Activated CD8-positive, alpha-beta memory T cell treated with anti-CD3 and anti-CD28 coated beads, Interleukin-2, amount 50 U/mL, for 1 hour (primary cell): ENCODE measurements at regions not wholly inside any gene's neighbourhood (a gene's known extent, or its start where the extent isn't known, plus 50 kb on each side); places are given as distances from the start of the nearest gene placed in this dataset.

Experiments used
- DNase-seq: peaks from one replicate; pipeline ENCODE4 v3.0.0-alpha.2; 2020; ENCODE audit errors: extremely low read depth

DNA sequence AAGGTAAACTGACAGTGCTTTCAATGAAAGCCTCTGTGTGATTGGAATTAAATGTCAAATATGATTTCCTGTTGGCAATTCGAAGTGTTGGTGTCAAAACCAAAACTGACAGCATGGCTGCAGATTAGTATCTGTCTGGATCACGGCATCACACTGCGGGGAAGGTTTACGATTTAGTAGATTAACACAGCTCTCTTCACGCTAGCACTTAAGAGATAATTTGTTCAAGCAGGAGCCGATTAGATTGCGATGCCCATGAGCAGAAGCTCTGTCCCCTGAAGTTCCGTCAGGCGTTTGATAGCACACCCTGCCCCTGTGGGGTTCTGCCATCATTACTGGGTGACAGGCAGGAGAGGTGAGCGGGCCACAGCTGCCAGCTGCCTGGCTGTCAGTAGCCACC is 279.5 kb upstream of the AUTS2 start:
- no peak for DNase-seq

- DNase-seq = no peak
Measured at GRCh38 chr7:69328516-69328915, 269.8 kb upstream of the AUTS2 start.

GRCh38 chr7:69334701-69335100 is 263.6 kb upstream of the AUTS2 start:
- no peak for DNase-seq

GRCh38 chr7:69335331-69335730 is 262.9 kb upstream of the AUTS2 start:
- no peak for DNase-seq

- DNase-seq = no peak
Measured at GRCh38 chr7:69336976-69337375, 261.3 kb upstream of the AUTS2 start.

- no peak for DNase-seq
Measured at GRCh38 chr7:69338144-69338543, 260.1 kb upstream of the AUTS2 start.

- DNase-seq = no peak
Measured at GRCh38 chr7:69341288-69341687, 257.0 kb upstream of the AUTS2 start.

GRCh38 chr7:69342154-69342884 is 256.0 kb upstream of the AUTS2 start:
- no peak for DNase-seq

GRCh38 chr7:69349291-69349690 is 249.0 kb upstream of the AUTS2 start:
- DNase-seq = no peak

GRCh38 chr7:69358163-69358821 is 240.0 kb upstream of the AUTS2 start:
- no peak for DNase-seq

GRCh38 chr7:69359003-69359700 is 239.1 kb upstream of the AUTS2 start:
- no peak for DNase-seq

- no peak for DNase-seq
Measured at GRCh38 chr7:69360913-69361312, 237.4 kb upstream of the AUTS2 start.

DNA sequence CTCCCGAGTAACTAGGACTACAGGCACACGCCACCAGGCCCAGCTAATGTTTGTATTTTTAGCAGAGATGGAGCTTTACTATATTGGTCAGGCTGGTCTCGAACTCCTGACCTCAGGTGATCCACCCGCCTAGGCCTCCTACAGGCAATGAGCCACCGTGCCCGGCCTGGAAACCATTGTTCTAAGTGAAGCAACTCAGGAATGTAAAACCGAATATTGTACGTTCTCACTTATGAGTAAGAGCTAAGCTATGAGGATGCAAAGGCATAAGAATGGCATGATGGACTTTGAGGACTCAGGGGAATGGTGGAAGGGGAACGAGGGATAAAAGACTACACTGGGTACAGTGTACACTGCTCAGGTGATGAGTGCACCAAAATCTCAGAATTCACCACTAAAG is 235.1 kb upstream of the AUTS2 start:
- no peak for DNase-seq

- DNase-seq = no peak
Measured at GRCh38 chr7:69364813-69365643, 233.2 kb upstream of the AUTS2 start.

DNA sequence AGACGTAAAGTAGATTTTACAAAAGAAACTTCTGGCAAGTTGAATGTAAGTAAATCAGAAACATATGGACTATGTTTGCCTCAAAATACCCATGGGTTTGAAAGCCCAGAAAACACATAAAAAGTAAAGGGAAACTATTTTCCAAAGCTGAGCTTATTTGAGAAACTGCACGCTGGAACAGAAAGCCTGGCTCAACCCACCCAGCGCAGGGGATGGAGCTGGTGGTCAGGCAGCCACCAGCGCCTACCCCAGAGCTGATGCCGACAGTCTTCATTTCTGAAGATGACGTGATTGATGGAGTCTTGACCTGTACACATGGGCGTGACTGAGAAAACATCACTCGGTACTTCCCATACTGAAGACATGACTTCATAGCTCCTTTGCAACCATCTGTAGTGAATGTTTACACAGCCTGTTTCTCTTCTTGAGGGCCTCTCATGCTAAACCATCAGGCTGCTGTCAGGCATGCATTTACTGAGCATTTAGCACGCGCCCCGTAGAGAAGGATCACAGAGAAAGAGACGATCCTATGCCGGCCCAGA is 232.6 kb upstream of the AUTS2 start:
- DNase-seq = no peak

GRCh38 chr7:69367780-69368179 is 230.5 kb upstream of the AUTS2 start:
- DNase-seq = no peak

GRCh38 chr7:69373171-69374043 is 224.9 kb upstream of the AUTS2 start:
- DNase-seq = no peak

GRCh38 chr7:69374044-69374425 is 224.2 kb upstream of the AUTS2 start:
- no peak for DNase-seq

DNA sequence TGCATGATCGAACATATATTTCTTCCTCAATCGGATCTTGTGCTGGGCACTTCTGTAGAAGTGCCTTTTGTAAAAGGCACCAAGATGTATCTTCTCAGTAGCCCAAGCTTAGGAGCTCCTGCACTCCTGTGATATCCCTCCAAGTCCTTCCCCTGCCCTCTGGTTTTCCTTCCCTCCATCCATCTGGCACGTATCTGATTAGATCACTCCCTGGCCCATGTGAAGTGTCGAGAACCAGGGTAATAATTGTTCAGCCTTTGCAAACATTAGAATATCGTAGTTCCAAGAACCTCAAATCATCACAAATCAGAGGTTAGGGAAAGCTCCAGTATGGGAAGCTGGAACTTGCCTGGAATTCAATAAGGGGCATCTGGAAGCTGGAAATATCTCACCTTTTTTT is 221.1 kb upstream of the AUTS2 start:
- DNase-seq = no peak

DNA sequence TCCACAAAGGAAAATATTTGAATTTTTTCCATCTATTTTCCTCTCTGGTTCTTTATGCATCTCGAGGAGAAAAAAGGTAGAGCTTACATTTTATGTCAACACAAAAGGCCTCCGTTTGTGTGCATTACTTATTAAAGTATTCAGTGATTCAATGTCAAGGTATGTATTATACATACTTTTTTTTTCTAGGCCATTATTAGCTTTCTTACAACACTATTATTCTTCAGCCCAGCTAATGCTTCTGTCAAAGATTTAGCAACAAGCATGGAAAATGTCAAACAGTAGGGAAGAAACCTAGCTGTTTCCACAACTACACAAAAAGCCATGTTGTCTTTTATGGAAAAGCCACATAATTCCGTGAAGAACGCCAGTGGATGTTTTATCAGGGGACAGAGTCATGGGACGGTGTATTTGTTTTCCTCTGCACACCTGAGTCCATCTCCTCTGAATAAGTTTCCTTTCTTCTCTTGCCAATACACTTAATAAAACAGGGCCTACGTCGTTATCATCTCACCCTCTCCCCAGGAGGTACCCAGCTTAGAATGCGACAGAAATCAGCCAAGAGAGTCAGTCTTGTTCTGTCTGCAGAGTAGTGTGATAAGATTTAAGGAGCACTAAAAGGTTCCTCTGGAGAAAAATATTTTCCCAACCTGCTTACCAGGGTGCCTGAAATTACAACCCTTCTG is 209.7 kb upstream of the AUTS2 start:
- no peak for DNase-seq
